Vagina (tissue), 2 donors: ENCODE measurements at regions not wholly inside any gene's neighbourhood (a gene's known extent, or its start where the extent isn't known, plus 50 kb on each side); places are given as distances from the start of the nearest gene placed in this dataset.

ENCODE experiments used
- DNase-seq, 2 donors: peaks; one replicate each; pipeline ENCODE4 v3.0.0-alpha.2; 2017; ENCODE audit errors: extremely low spot score in 2 of 2
- H3K27ac ChIP-seq: fragments of 200-600 bp; sonication (generic); one replicate; pipeline ENCODE4 v1.5.1; 2019
- H3K27me3 ChIP-seq: fragments of 200-600 bp; sonication (generic); one replicate; pipeline ENCODE4 v1.5.1; 2019
- H3K36me3 ChIP-seq, 2 donors: fragments of 200-600 bp; sonication (generic); one replicate each; pipeline ENCODE4 v1.5.1; 2017 to 2019
- H3K4me1 ChIP-seq: fragments of 200-600 bp; sonication (generic); one replicate; pipeline ENCODE4 v1.5.1; 2019
- H3K4me3 ChIP-seq, 2 donors: fragments of 200-600 bp; sonication (generic); 1 replicate in 1 of 2; 2 replicates in 1 of 2; pipeline ENCODE4 v1.5.1; 2016 to 2019
- H3K9me3 ChIP-seq: fragments of 200-600 bp; sonication (generic); one replicate; pipeline ENCODE4 v1.5.1; 2019
- POLR2A ChIP-seq, 2 donors: fragments of 450-650 bp; IDR thresholded peaks; one replicate each; pipeline ENCODE4 v1.6.1; 2017; ENCODE audit warnings: antibody characterized with exemption in 2 of 2, mild to moderate bottlenecking in 2 of 2, moderate library complexity in 2 of 2
- POLR2AphosphoS5 ChIP-seq, 2 donors: sonication (generic); formaldehyde crosslinking; IDR thresholded peaks; one replicate each; pipeline ENCODE4 v1.9.0; 2017; ENCODE audit warnings: antibody characterized with exemption in 2 of 2, mild to moderate bottlenecking in 2 of 2, low read depth in 1 of 2; ENCODE audit not compliant: insufficient read depth in 1 of 2
- intact Hi-C: fragments of 100-400 bp; cut with DNase I; formaldehyde crosslinking; loops from one replicate; pipeline ENCODE4 v1.15.1; 2023
- TF ChIP-seq, protein P1 (sequence below), 3 experiments: fragments of 450-650 bp in 2 of 3; fragments of 200-600 bp in 1 of 3; sonication (generic) in 1 of 3; IDR thresholded peaks; one replicate each; pipeline ENCODE4 v1.5.1; 2017 to 2019; ENCODE audit warnings: antibody characterized with exemption in 3 of 3, mild to moderate bottlenecking in 2 of 3, moderate library complexity in 2 of 3

DNA sequence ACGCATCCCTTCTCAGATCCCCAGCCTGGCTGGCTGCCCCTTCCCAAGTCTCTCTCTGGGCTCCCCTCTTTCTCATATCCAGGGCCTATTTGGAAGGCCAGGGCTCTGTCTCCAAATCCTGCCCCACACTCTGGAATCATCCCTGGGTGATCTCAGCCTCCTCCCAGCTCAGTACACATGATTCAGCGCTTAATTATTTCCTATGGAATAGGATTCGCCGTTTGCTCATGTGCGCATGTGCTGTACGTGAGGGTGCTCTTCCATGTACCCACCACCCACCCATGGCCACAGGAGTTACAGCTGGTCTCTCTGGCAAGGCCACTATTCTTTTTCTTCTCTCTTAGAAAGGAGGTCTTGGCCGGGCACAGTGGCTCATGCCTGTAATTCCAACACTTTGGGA is 81.7 kb upstream of the FOXP4 start:
- TF ChIP-seq POLR2AphosphoS5 (IDR thresholded peaks at IDR 0.05; ENCODE audit: insufficient read depth in 1 of 2, low read depth in 1 of 2): no peak
- intact Hi-C loops: loop anchor here (5.0 kb wide), 1 partner anchor 128 kb away; no protein-coding TSS in a partner anchor
- no peaks in the 10 kb centered on the region for H3K4me1 ChIP-seq
- DNase-seq: no peak
- no peak overlapping the region for H3K27ac ChIP-seq
- no peaks in the 10 kb centered on the region for H3K9me3 ChIP-seq
- H3K27me3 ChIP-seq: no peaks in the 10 kb centered on the region
- H3K36me3 ChIP-seq: no peaks in the 10 kb centered on the region
- H3K4me3 ChIP-seq: no peak overlapping the region

- H3K27me3 ChIP-seq: no peaks in the 10 kb centered on the region
- no peak overlapping the region for H3K4me3 ChIP-seq
- intact Hi-C loops: no loop called here
- no peaks in the 10 kb centered on the region for H3K9me3 ChIP-seq
- no peaks in the 10 kb centered on the region for H3K36me3 ChIP-seq
- H3K4me1 ChIP-seq: peaks cover 18% of the 10 kb centered on the region
- no peak for DNase-seq
- TF ChIP-seq POLR2A (IDR thresholded peaks at IDR 0.05) (no peak), POLR2AphosphoS5 (IDR thresholded peaks at IDR 0.05; ENCODE audit: insufficient read depth in 1 of 2, low read depth in 1 of 2) (no peak)
- TF ChIP-seq, protein P1, sequence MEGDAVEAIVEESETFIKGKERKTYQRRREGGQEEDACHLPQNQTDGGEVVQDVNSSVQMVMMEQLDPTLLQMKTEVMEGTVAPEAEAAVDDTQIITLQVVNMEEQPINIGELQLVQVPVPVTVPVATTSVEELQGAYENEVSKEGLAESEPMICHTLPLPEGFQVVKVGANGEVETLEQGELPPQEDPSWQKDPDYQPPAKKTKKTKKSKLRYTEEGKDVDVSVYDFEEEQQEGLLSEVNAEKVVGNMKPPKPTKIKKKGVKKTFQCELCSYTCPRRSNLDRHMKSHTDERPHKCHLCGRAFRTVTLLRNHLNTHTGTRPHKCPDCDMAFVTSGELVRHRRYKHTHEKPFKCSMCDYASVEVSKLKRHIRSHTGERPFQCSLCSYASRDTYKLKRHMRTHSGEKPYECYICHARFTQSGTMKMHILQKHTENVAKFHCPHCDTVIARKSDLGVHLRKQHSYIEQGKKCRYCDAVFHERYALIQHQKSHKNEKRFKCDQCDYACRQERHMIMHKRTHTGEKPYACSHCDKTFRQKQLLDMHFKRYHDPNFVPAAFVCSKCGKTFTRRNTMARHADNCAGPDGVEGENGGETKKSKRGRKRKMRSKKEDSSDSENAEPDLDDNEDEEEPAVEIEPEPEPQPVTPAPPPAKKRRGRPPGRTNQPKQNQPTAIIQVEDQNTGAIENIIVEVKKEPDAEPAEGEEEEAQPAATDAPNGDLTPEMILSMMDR (IDR thresholded peaks at IDR 0.05): no peak
- H3K27ac ChIP-seq: no peak overlapping the region
These were observed 79.7 kb upstream of the FOXP4 start for GRCh38 chr6:41466437-41466990.

DNA sequence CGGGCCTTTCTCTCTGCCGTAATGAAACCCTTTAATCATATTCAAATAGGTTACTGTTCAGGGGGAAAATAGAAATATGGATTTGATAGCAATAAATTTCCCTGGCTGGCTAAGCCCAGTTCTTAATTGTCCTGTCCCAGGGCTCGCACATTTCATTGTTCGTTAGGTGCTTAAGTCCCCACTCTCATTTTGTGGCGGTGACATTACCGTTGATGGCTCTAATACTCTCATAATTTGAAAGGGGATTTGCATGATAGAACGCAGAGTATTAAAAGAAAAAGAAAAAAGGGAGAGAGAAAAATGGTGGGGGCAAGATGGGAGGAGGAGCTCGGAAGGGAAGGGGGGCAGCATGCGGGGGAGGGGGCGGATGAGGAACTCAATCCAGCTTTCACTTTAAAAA is 79.1 kb upstream of the FOXP4 start:
- no peaks in the 10 kb centered on the region for H3K36me3 ChIP-seq
- no peak overlapping the region for H3K4me3 ChIP-seq
- intact Hi-C loops: no loop called here
- TF ChIP-seq, protein P1 (IDR thresholded peaks at IDR 0.05): no peak
- TF ChIP-seq POLR2A (IDR thresholded peaks at IDR 0.05): no peak
- no peak for TF ChIP-seq POLR2AphosphoS5 (IDR thresholded peaks at IDR 0.05; ENCODE audit: insufficient read depth in 1 of 2, low read depth in 1 of 2)
- no peaks in the 10 kb centered on the region for H3K9me3 ChIP-seq
- H3K4me1 ChIP-seq: peaks cover 18% of the 10 kb centered on the region
- H3K27me3 ChIP-seq: no peaks in the 10 kb centered on the region
- DNase-seq: no peak
- no peak overlapping the region for H3K27ac ChIP-seq

- no peak overlapping the region for H3K4me3 ChIP-seq
- intact Hi-C loops: no loop called here
- H3K4me1 ChIP-seq: peaks cover 18% of the 10 kb centered on the region
- H3K27ac ChIP-seq: no peak overlapping the region
- no peaks in the 10 kb centered on the region for H3K36me3 ChIP-seq
- no peaks in the 10 kb centered on the region for H3K27me3 ChIP-seq
- TF ChIP-seq POLR2A (IDR thresholded peaks at IDR 0.05) (no peak), POLR2AphosphoS5 (IDR thresholded peaks at IDR 0.05; ENCODE audit: insufficient read depth in 1 of 2, low read depth in 1 of 2) (no peak)
- TF ChIP-seq, protein P1 (IDR thresholded peaks at IDR 0.05): no peak
- DNase-seq: no peak
- no peaks in the 10 kb centered on the region for H3K9me3 ChIP-seq
These were observed 78.4 kb upstream of the FOXP4 start for GRCh38 chr6:41467627-41468404.

DNA sequence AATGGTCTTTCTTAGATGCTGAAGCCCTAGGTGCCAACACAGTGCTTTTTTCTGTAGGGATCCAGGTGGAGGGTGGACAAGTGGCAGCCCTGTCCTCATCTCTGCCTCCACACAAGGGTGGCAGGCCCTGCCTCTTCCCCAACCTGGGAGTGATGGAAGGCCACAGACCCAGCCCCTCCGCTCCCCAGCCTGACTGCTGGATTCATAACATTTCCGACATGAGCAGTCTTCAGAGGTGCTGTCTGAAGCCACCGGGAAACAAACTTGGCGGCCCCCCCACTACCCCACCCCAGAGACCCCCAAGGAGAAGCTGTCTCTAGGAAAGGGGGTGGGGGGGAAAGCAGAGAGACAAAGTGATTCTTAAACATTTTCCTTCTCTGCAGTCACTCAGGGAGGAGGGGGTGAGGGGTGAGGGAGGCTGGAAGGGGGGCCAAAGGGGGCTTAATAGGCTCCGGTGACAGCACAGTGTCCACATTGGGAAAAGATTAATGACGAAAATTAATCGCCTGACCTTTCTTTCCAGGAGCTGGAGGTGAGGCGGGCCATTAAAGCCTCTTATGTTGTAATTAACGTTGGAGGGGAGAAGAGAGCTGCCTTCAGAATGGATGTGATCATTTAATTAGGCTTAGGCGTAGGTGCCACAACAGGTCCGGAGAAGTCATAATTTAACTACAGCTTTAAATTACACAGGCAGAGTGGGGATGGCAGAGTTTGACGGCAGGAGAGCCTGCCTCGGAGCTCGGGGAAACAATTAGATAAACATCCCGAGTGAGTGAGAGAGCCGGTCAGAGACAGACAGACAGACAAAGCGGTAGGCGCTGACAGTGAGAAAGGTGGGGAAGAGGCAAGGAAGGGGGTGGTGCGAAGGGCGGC is 76.8 kb upstream of the FOXP4 start:
- no peaks in the 10 kb centered on the region for H3K27me3 ChIP-seq
- H3K4me3 ChIP-seq: no peak overlapping the region
- no peak for DNase-seq
- TF ChIP-seq POLR2AphosphoS5 (IDR thresholded peaks at IDR 0.05; ENCODE audit: insufficient read depth in 1 of 2, low read depth in 1 of 2) (no peak), POLR2A (IDR thresholded peaks at IDR 0.05) (no peak)
- TF ChIP-seq, protein P1 (IDR thresholded peaks at IDR 0.05): no peak
- intact Hi-C loops: no loop called here
- peaks cover 18% of the 10 kb centered on the region for H3K4me1 ChIP-seq
- H3K27ac ChIP-seq: no peak overlapping the region
- no peaks in the 10 kb centered on the region for H3K9me3 ChIP-seq
- no peaks in the 10 kb centered on the region for H3K36me3 ChIP-seq
